ENCODE measurements at regions not wholly inside any gene's neighbourhood (a gene's known extent, or its start where the extent isn't known, plus 50 kb on each side); places are given as distances from the start of the nearest gene placed in this dataset.

DNA sequence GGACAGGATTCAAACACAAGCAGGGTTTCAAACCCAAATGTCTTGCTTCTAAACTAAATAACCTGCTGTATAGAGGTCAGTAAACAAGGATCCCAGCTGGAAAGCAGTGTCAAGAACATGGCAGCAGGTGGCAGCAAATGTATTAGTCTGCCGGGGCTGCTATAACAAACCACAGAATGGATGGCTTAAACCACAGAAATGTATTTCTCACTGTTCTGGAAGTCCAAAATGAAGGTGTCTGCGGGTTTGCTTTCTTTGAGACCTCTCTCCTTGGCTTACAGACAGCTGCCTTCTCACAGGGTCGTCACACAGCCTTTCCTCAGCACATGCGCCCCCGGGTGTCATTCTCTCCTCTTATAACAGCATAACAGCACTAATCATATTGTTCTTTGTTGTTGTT lies 65.1 kb upstream of the LRRC55 start (continued):
- no peak for TF ChIP-seq ZNF764 (CRISPR knock-in tag; IDR thresholded peaks at IDR 0.05; ENCODE audit: low read depth)

DNA sequence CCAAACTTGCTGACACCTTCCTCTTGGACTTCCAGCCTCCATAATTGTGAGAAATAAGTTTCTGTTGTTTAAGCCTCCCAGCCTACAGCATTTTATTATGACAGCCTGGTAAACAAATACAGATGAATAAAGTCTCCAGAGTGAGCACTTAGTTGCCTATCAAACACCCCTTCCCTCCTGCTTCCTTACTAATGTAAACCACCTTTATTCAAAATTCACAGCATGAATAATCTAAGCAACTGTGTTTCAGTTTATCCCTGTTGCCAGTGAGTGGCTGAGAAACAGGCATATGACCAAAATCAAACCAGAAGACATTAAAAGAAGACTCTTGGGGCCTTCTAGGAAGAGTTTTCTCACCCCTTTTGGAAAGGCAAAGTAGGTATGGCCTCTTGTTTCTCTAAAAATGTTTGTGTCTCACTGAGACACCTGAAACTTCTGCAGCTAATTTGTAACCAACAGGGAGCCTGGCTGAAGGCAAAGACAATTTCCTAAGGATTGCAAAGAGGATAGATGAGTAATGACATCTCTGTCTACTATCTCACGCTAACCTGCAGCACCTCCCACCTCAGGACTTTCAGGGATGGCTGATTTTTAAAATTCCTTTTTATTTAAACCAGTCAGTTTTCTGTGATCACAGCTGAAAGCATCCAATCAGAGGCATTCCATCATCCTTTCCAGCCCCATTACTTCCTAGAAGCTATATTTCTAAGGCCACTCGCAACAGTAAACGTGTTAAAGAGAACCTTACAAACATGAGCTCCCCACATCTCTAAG lies 61.4 kb upstream of the LRRC55 start:
- no peak overlapping the region for H3K4me3 ChIP-seq
- POLR2A ChIA-PET: interaction anchor here (0.7 to 1.7 kb wide), 3 partner anchors 17 to 129 kb away, joined by 3 to 5 read pairs (median 3); no protein-coding TSS in a partner anchor
- peaks cover 4 to 28% of the 10 kb centered on the region in 2 experiments; a peak in 2 of 5 replicates for H3K4me1 ChIP-seq (replicated peaks in 1 of 2; ENCODE audit: control insufficient read depth in 2 of 2, insufficient read depth in 2 of 2, low read length in 2 of 2)
- WGBS (ENCODE audit: insufficient coverage, low coverage, missing lambda C conversion rate): 34% methylated on average over 3 of the region's 3 CpGs
- no peaks in the 10 kb centered on the region for H3K79me2 ChIP-seq (ENCODE audit: control insufficient read depth, insufficient read depth, low read length)
- no peaks in the 10 kb centered on the region for H3K9me1 ChIP-seq (ENCODE audit: control insufficient read depth, insufficient read depth, low read length)
- no peaks in the 10 kb centered on the region for H3K9me3 ChIP-seq (replicated peaks; ENCODE audit: control insufficient read depth, insufficient read depth, low read depth, low read length)
- peak; percentile 35; the same call in 1 of the 2 replicates for TF ChIP-seq MECOM (CRISPR knock-in tag; IDR thresholded peaks at IDR 0.05)
- no peak for TF ChIP-seq BDP1 (IDR thresholded peaks at IDR 0.05; ENCODE audit: insufficient read depth, insufficient read length)
- H3K36me3 ChIP-seq (ENCODE audit: control insufficient read depth, insufficient read depth, low read length): no peaks in the 10 kb centered on the region
- peak overlapping the region; percentile 61 for H2AFZ ChIP-seq (ENCODE audit: low read depth, low read length)
- intact Hi-C loops (cut with micrococcal nuclease): no loop called here
- no peak for FAIRE-seq
- DNase-seq (ENCODE audit: extremely low read depth in 1 of 4, low spot score in 3 of 4): no peak
- H3K9ac ChIP-seq (ENCODE audit: insufficient read depth in 1 of 2, low read depth in 2 of 2, low read length in 2 of 2): no peak overlapping the region
- H4K20me1 ChIP-seq (replicated peaks; ENCODE audit: control insufficient read depth, insufficient read depth, low read length): no peaks in the 10 kb centered on the region
- in situ Hi-C loops (cut with MboI): no loop called here
- no peaks in the 10 kb centered on the region for H3K27me3 ChIP-seq (ENCODE audit: control insufficient read depth in 2 of 2, insufficient read depth in 2 of 2, low read length in 2 of 2)
- CTCF ChIA-PET (ENCODE audit: low intra/inter-chr PET ratio): no interaction called here
- ATAC-seq: no peak
- no peak overlapping the region for H3K4me2 ChIP-seq (ENCODE audit: insufficient read depth, low read length)
- no peak overlapping the region for H3K27ac ChIP-seq (ENCODE audit: extremely low read depth, low read depth, low read length)
- no TSS peak for BruUV-seq (replicated peaks)

DNA sequence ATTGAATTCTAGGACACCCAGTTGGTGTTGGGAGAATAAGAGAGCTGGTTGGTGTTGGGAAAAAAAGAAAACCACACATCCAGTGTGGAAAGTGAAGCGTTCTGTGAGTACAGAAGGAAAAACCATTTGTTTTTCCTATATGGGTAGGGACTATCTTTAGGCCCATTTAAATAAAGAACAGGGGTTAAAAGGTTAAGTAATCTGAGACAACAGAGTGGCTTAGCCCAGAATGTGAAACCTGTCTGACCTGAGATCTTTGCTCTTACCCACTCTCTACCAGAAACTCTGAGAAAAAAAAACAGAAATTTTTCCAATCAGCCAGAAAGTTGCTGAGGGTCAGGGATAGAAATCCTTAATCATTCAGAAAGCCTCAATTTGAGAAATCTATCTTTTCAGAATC lies 59.8 kb upstream of the LRRC55 start:
- ATAC-seq (peak; percentile 53), FAIRE-seq (no peak), DNase-seq (ENCODE audit: extremely low read depth in 1 of 4, low spot score in 3 of 4) (peak in 2 of 4 experiments; percentile 44 to 51)
- no peaks in the 10 kb centered on the region for H3K9me1 ChIP-seq (ENCODE audit: control insufficient read depth, insufficient read depth, low read length)
- intact Hi-C loops (cut with micrococcal nuclease): no loop called here
- no peaks in the 10 kb centered on the region for H3K36me3 ChIP-seq (ENCODE audit: control insufficient read depth, insufficient read depth, low read length)
- POLR2A ChIA-PET: interaction anchor here (2.0 kb wide), 1 partner anchor 8 kb away, joined by 5 read pairs; no protein-coding TSS in a partner anchor
- WGBS (ENCODE audit: insufficient coverage, low coverage, missing lambda C conversion rate): 5% methylated on average over 1 of the region's 1 CpG
- H3K27me3 ChIP-seq (ENCODE audit: control insufficient read depth in 2 of 2, insufficient read depth in 2 of 2, low read length in 2 of 2): no peaks in the 10 kb centered on the region
- peaks cover 7 to 39% of the 10 kb centered on the region in 2 experiments; a peak in 3 of 5 replicates for H3K4me1 ChIP-seq (replicated peaks in 1 of 2; ENCODE audit: control insufficient read depth in 2 of 2, insufficient read depth in 2 of 2, low read length in 2 of 2)
- H3K27ac ChIP-seq (ENCODE audit: extremely low read depth, low read depth, low read length): no peak overlapping the region; the same call in 2 of the 3 replicates
- H3K9me3 ChIP-seq (replicated peaks; ENCODE audit: control insufficient read depth, insufficient read depth, low read depth, low read length): no peaks in the 10 kb centered on the region
- in situ Hi-C loops (cut with MboI): no loop called here
- H3K79me2 ChIP-seq (ENCODE audit: control insufficient read depth, insufficient read depth, low read length): no peaks in the 10 kb centered on the region
- H3K9ac ChIP-seq (ENCODE audit: insufficient read depth in 1 of 2, low read depth in 2 of 2, low read length in 2 of 2): no peak overlapping the region
- CTCF ChIA-PET (ENCODE audit: low intra/inter-chr PET ratio): no interaction called here
- no TSS peak for BruUV-seq (replicated peaks)
- H3K4me3 ChIP-seq: no peak overlapping the region
- peak overlapping the region; percentile 3; the same call in 1 of the 2 replicates for H2AFZ ChIP-seq (ENCODE audit: low read depth, low read length)
- H3K4me2 ChIP-seq (ENCODE audit: insufficient read depth, low read length): no peak overlapping the region
- no peaks in the 10 kb centered on the region for H4K20me1 ChIP-seq (replicated peaks; ENCODE audit: control insufficient read depth, insufficient read depth, low read length)
- TF ChIP-seq CBFA2T3 (IDR thresholded peaks at IDR 0.05): peak; percentile 27; the same call in 1 of the 2 replicates
- TF ChIP-seq, protein P1, sequence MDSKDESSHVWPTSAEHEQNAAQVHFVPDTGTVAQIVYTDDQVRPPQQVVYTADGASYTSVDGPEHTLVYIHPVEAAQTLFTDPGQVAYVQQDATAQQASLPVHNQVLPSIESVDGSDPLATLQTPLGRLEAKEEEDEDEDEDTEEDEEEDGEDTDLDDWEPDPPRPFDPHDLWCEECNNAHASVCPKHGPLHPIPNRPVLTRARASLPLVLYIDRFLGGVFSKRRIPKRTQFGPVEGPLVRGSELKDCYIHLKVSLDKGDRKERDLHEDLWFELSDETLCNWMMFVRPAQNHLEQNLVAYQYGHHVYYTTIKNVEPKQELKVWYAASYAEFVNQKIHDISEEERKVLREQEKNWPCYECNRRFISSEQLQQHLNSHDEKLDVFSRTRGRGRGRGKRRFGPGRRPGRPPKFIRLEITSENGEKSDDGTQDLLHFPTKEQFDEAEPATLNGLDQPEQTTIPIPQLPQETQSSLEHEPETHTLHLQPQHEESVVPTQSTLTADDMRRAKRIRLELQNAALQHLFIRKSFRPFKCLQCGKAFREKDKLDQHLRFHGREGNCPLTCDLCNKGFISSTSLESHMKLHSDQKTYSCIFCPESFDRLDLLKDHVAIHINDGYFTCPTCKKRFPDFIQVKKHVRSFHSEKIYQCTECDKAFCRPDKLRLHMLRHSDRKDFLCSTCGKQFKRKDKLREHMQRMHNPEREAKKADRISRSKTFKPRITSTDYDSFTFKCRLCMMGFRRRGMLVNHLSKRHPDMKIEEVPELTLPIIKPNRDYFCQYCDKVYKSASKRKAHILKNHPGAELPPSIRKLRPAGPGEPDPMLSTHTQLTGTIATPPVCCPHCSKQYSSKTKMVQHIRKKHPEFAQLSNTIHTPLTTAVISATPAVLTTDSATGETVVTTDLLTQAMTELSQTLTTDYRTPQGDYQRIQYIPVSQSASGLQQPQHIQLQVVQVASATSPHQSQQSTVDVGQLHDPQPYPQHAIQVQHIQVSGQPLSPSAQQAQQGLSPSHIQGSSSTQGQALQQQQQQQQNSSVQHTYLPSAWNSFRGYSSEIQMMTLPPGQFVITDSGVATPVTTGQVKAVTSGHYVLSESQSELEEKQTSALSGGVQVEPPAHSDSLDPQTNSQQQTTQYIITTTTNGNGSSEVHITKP (IDR thresholded peaks at IDR 0.05; ENCODE audit: partially characterized antibody): peak; percentile 78
- TF ChIP-seq SMARCA4 (IDR thresholded peaks at IDR 0.05): 0 out of 2 replicates have a peak, but pooled peaks have one; percentile 26
- TF ChIP-seq ARID1B (IDR thresholded peaks at IDR 0.05): no peak
- TF ChIP-seq FOS (IDR thresholded peaks at IDR 0.05; ENCODE audit: extremely low read depth, insufficient read length): no peak
- TF ChIP-seq GABPA (tag; conservative IDR thresholded peaks at IDR 0.05; ENCODE audit: low read depth): no peak
